Panc1 (cell line): ENCODE measurements at regions not wholly inside any gene's neighbourhood (a gene's known extent, or its start where the extent isn't known, plus 50 kb on each side); places are given as distances from the start of the nearest gene placed in this dataset.

Source experiments
- ATAC-seq: fragments of 200-7000 bp; cut with Tn5 transposase; 2 replicates; pipeline ENCODE4 v1.9.1; 2020; ENCODE audit warnings: mild to moderate bottlenecking, moderate library complexity
- BruUV-seq: library from RNA; stranded (reverse); fragments of 400-500 nt; replicated peaks from 2 replicates; lab custom pipeline; 2021; lab: Mats Ljungman, UMichigan
- CTCF ChIA-PET: fragments of 300-600 bp; sonication (Branson Sonifier 250); formaldehyde crosslinking; loops from one replicate; lab custom pipeline; 2022; ENCODE audit warnings: antibody characterized with exemption; lab: Charles Lee
- POLR2A ChIA-PET: fragments of 300-600 bp; sonication (Branson Sonifier 250); formaldehyde crosslinking; loops from one replicate; lab custom pipeline; 2022; ENCODE audit warnings: antibody characterized with exemption; lab: Charles Lee
- DNase-seq: peaks from one replicate; pipeline ENCODE4 v3.0.0-alpha.2; 2010; ENCODE audit warnings: low read depth, low spot score
- H3K27ac ChIP-seq: 2 replicates; pipeline ENCODE4 v1.5.1; 2011; ENCODE audit warnings: mild to moderate bottlenecking, low read length, inconsistent platforms
- H3K27me3 ChIP-seq: fragments of 200-500 bp; sonication (Bioruptor generic); 2 replicates; pipeline ENCODE4 v1.6.0; 2014; ENCODE audit warnings: low read length, inconsistent platforms; ENCODE audit not compliant: control insufficient read depth, insufficient read depth
- H3K36me3 ChIP-seq: fragments of 200-500 bp; sonication (Bioruptor generic); 2 replicates; pipeline ENCODE4 v1.5.1; 2014; ENCODE audit warnings: inconsistent platforms, mild to moderate bottlenecking, low read length, moderate library complexity; ENCODE audit not compliant: control insufficient read depth, insufficient read depth
- H3K4me1 ChIP-seq: 2 replicates; pipeline ENCODE4 v1.5.1; 2011; ENCODE audit warnings: inconsistent platforms, mild to moderate bottlenecking, low read length, moderate library complexity; ENCODE audit not compliant: control insufficient read depth, insufficient read depth
- H3K4me3 ChIP-seq, 2 experiments: 2 replicates each; pipeline ENCODE4 v1.5.1; 2011 to 2012; ENCODE audit warnings: low read depth in 2 of 2, low read length in 2 of 2, mild to moderate bottlenecking in 2 of 2, inconsistent platforms in 1 of 2, moderate library complexity in 1 of 2
- H3K9me3 ChIP-seq: fragments of 200-500 bp; sonication (Bioruptor generic); 2 replicates; pipeline ENCODE4 v1.5.1; 2014; ENCODE audit warnings: low read depth, mild to moderate bottlenecking, inconsistent platforms, low read length, moderate library complexity; ENCODE audit not compliant: control insufficient read depth, insufficient read depth
- POLR2AphosphoS5 ChIP-seq: IDR thresholded peaks from 2 replicates; pipeline ENCODE4 v1.6.1; 2012; ENCODE audit warnings: mild to moderate bottlenecking, low read depth, low read length, moderate library complexity
- SIN3A ChIP-seq: IDR thresholded peaks from 2 replicates; pipeline ENCODE4 v1.6.1; 2012; ENCODE audit warnings: low read depth, mild to moderate bottlenecking, low read length, moderate library complexity, borderline replicate concordance; ENCODE audit not compliant: insufficient read depth
- TCF7L2 ChIP-seq: IDR thresholded peaks from 2 replicates; pipeline ENCODE4 v1.6.1; 2011; ENCODE audit warnings: mild to moderate bottlenecking, low read depth, low read length, inconsistent platforms
- in situ Hi-C: cut with HindIII; loops from 2 replicates; pipeline ENCODE4 v1.10.0; 2016; ENCODE audit warnings: low sequenced_read_pairs, low pct_unique_long_range_greater_than_20kb
- intact Hi-C: fragments of 100-400 bp; cut with micrococcal nuclease; formaldehyde crosslinking; loops from one replicate; pipeline ENCODE4 v1.10.0; 2022; ENCODE audit not compliant: unreplicated experiment
- TF ChIP-seq, protein P1 (sequence below), 2 experiments: IDR thresholded peaks; 2 replicates each; pipeline ENCODE4 v1.6.1; 2011 to 2012; ENCODE audit warnings: low read depth in 2 of 2, control low read depth in 1 of 2, low read length in 1 of 2, mild to moderate bottlenecking in 1 of 2, moderate library complexity in 1 of 2; ENCODE audit not compliant: insufficient read depth in 1 of 2
- TF ChIP-seq, protein P2 (sequence below): fragments of 450-650 bp; IDR thresholded peaks from 2 replicates; pipeline ENCODE4 v1.5.1; 2017; ENCODE audit warnings: mild to moderate bottlenecking

DNA sequence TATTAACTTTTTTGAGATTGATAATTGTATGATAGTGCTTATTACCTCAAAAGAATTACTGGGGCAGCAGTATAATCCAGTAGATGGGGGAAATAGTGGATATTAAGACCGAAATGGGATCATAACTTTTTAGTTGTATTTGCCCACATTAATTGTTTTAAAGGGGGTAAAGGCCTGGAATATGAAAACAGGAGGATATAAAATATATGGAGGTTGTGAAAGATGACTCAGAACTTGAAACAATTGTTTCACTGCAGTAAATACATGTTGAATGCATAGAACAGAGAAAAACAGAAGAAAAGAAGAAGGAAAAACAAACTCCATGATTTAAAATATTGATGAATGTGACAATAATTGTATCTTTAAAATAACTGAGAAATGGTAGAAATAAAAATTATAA, 94.1 kb upstream of the VPREB1 start:
- intact Hi-C loops (no loop called here), in situ Hi-C loops (no loop called here)
- no peak for ATAC-seq
- H3K36me3 ChIP-seq, result no peaks in the 10 kb centered on the region
- no TSS peak for BruUV-seq
- ChIA-PET CTCF (no interaction called here), POLR2A (no interaction called here)
- H3K27ac ChIP-seq, result no peak overlapping the region
- H3K9me3 ChIP-seq, result no peaks in the 10 kb centered on the region
- H3K27me3 ChIP-seq, result peaks cover 19% of the 10 kb centered on the region
- H3K4me3 ChIP-seq, result no peak overlapping the region
- TF ChIP-seq TCF7L2, result no peak
- TF ChIP-seq, protein P1, sequence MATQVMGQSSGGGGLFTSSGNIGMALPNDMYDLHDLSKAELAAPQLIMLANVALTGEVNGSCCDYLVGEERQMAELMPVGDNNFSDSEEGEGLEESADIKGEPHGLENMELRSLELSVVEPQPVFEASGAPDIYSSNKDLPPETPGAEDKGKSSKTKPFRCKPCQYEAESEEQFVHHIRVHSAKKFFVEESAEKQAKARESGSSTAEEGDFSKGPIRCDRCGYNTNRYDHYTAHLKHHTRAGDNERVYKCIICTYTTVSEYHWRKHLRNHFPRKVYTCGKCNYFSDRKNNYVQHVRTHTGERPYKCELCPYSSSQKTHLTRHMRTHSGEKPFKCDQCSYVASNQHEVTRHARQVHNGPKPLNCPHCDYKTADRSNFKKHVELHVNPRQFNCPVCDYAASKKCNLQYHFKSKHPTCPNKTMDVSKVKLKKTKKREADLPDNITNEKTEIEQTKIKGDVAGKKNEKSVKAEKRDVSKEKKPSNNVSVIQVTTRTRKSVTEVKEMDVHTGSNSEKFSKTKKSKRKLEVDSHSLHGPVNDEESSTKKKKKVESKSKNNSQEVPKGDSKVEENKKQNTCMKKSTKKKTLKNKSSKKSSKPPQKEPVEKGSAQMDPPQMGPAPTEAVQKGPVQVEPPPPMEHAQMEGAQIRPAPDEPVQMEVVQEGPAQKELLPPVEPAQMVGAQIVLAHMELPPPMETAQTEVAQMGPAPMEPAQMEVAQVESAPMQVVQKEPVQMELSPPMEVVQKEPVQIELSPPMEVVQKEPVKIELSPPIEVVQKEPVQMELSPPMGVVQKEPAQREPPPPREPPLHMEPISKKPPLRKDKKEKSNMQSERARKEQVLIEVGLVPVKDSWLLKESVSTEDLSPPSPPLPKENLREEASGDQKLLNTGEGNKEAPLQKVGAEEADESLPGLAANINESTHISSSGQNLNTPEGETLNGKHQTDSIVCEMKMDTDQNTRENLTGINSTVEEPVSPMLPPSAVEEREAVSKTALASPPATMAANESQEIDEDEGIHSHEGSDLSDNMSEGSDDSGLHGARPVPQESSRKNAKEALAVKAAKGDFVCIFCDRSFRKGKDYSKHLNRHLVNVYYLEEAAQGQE (IDR thresholded peaks at IDR 0.05; ENCODE audit: insufficient read depth in 1 of 2, low read depth in 2 of 2, low read length in 1 of 2), result no peak
- no peak for TF ChIP-seq POLR2AphosphoS5
- TF ChIP-seq SIN3A, result no peak
- TF ChIP-seq, protein P2, sequence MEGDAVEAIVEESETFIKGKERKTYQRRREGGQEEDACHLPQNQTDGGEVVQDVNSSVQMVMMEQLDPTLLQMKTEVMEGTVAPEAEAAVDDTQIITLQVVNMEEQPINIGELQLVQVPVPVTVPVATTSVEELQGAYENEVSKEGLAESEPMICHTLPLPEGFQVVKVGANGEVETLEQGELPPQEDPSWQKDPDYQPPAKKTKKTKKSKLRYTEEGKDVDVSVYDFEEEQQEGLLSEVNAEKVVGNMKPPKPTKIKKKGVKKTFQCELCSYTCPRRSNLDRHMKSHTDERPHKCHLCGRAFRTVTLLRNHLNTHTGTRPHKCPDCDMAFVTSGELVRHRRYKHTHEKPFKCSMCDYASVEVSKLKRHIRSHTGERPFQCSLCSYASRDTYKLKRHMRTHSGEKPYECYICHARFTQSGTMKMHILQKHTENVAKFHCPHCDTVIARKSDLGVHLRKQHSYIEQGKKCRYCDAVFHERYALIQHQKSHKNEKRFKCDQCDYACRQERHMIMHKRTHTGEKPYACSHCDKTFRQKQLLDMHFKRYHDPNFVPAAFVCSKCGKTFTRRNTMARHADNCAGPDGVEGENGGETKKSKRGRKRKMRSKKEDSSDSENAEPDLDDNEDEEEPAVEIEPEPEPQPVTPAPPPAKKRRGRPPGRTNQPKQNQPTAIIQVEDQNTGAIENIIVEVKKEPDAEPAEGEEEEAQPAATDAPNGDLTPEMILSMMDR, result no peak
- no peak for DNase-seq
- H3K4me1 ChIP-seq, result no peaks in the 10 kb centered on the region

DNA sequence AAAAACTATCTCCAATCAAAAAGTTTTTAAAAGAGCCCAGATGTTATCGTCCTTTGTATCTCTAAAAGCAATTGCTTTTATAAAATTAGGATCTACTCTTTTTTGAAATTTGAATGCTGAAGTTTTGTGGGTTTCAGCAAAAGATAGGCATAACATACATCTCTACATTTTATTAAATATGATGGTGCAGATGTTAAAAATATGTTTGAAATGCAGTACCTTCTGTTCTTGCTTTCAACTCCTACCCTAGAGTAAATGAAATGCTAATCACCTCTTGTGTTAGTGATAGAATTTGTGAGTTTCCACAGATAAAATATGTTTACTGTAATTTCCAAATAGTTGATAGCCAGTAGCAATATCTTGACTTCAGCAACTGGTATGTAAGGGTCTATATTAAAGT, 95.7 kb upstream of the VPREB1 start:
- no peak for TF ChIP-seq TCF7L2
- no peak for TF ChIP-seq SIN3A
- no peak for TF ChIP-seq POLR2AphosphoS5
- TF ChIP-seq, protein P1 (IDR thresholded peaks at IDR 0.05; ENCODE audit: insufficient read depth in 1 of 2, low read depth in 2 of 2, low read length in 1 of 2), result no peak
- TF ChIP-seq, protein P2, result no peak
- Histone ChIP-seq H3K4me1 (no peaks in the 10 kb centered on the region), H3K27ac (no peak overlapping the region), H3K4me3 (no peak overlapping the region), H3K36me3 (no peaks in the 10 kb centered on the region), H3K9me3 (no peaks in the 10 kb centered on the region), H3K27me3 (peaks cover 19% of the 10 kb centered on the region)
- no peak for ATAC-seq
- POLR2A ChIA-PET, result no interaction called here
- no TSS peak for BruUV-seq
- CTCF ChIA-PET, result no interaction called here
- intact Hi-C loops (no loop called here), in situ Hi-C loops (no loop called here)
- DNase-seq, result no peak
